ENCODE measurements at regions not wholly inside any gene's neighbourhood (a gene's known extent, or its start where the extent isn't known, plus 50 kb on each side); places are given as distances from the start of the nearest gene placed in this dataset.
"Not testable (repeated sequence)": the region's sequence is repeated elsewhere in the genome, so short reads cannot be mapped to it uniquely, and the experiment has no call there.

DNA sequence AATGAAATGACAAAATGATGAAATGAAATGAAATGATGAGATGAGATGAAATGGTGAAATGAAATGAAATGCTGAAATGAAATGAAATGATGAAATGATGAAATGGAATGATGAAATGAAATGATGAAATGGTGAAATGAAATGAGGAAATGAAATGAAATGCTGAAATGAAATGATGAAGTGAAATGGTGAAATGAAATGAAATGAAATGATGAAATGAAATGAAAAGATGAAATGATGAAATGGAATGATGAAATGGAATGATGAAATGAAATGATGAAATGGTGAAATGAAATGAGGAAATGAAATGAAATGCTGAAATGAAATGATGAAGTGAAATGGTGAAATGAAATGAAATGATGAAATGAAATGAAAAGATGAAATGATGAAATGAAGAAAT lies 2755.0 kb downstream of the RPIA start:
- H3K9me3 ChIP-seq (ENCODE audit: control insufficient read depth, insufficient read depth, low read depth, low read length); H3K4me3 ChIP-seq (ENCODE audit: low read depth, low read length); H3K4me1 ChIP-seq (ENCODE audit: control insufficient read depth, insufficient read depth, low read length); CTCF ChIA-PET; H3K27ac ChIP-seq (ENCODE audit: extremely low read depth, low read depth, low read length); POLR2A ChIA-PET; H3K36me3 ChIP-seq (ENCODE audit: control insufficient read depth in 2 of 2, insufficient read depth in 1 of 2, low read length in 2 of 2): not testable (repeated sequence)
- TF ChIP-seq ZNF544 (tag by site-specific recombination; IDR thresholded peaks at IDR 0.05) = peak; percentile 56; the same call in 1 of the 2 replicates
- TF ChIP-seq ZNF521 (tag by site-specific recombination; IDR thresholded peaks at IDR 0.05) = 0 out of 2 replicates have a peak, but pooled peaks have one; percentile 40
- TF ChIP-seq, protein P1, sequence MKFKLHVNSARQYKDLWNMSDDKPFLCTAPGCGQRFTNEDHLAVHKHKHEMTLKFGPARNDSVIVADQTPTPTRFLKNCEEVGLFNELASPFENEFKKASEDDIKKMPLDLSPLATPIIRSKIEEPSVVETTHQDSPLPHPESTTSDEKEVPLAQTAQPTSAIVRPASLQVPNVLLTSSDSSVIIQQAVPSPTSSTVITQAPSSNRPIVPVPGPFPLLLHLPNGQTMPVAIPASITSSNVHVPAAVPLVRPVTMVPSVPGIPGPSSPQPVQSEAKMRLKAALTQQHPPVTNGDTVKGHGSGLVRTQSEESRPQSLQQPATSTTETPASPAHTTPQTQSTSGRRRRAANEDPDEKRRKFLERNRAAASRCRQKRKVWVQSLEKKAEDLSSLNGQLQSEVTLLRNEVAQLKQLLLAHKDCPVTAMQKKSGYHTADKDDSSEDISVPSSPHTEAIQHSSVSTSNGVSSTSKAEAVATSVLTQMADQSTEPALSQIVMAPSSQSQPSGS (tag by site-specific recombination; IDR thresholded peaks at IDR 0.05; ENCODE audit: low read depth) = peak; percentile 74
- TF ChIP-seq PRDM1 (tag by site-specific recombination; IDR thresholded peaks at IDR 0.05) = peak; percentile 98

DNA sequence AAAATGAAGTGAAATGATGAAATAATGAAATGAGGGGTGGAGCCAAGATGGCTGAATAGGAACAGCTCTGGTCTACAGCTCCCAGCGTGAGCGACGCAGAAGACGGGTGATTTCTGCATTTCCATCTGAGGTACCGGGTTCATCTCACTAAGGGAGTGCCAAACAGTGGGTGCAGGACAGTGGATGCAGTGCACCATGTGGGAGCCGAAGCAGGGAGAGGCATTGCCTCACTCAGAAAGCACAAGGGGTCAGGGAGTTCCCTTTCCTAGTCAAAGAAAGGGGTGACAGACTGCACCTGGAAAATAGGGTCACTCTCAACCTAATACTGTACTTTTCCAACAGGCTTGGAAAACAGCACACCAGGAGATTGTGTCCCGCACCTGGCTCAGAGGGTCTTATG lies 2755.4 kb downstream of the RPIA start:
- CTCF ChIA-PET, POLR2A ChIA-PET: not testable (repeated sequence)

GRCh38 chr2:91447508-91447907 lies 2756.0 kb downstream of the RPIA start:
- H3K27ac ChIP-seq (ENCODE audit: extremely low read depth, low read depth, low read length); H3K4me3 ChIP-seq (ENCODE audit: low read depth, low read length); H3K9me3 ChIP-seq (ENCODE audit: control insufficient read depth, insufficient read depth, low read depth, low read length); CTCF ChIA-PET; H3K4me1 ChIP-seq (ENCODE audit: control insufficient read depth, insufficient read depth, low read length); H3K36me3 ChIP-seq (ENCODE audit: control insufficient read depth in 2 of 2, insufficient read depth in 1 of 2, low read length in 2 of 2); POLR2A ChIA-PET: not testable (repeated sequence)

More for the DNA sequence above, 2755.4 kb downstream of the RPIA start:
- not testable (repeated sequence) for H3K36me3 ChIP-seq (ENCODE audit: control insufficient read depth in 2 of 2, insufficient read depth in 1 of 2, low read length in 2 of 2); H3K4me3 ChIP-seq (ENCODE audit: low read depth, low read length); H3K9me3 ChIP-seq (ENCODE audit: control insufficient read depth, insufficient read depth, low read depth, low read length); H3K4me1 ChIP-seq (ENCODE audit: control insufficient read depth, insufficient read depth, low read length); H3K27ac ChIP-seq (ENCODE audit: extremely low read depth, low read depth, low read length)

- H3K9me3 ChIP-seq (ENCODE audit: control insufficient read depth, insufficient read depth, low read depth, low read length); POLR2A ChIA-PET; H3K4me3 ChIP-seq (ENCODE audit: low read depth, low read length); H3K36me3 ChIP-seq (ENCODE audit: control insufficient read depth in 2 of 2, insufficient read depth in 1 of 2, low read length in 2 of 2); H3K27ac ChIP-seq (ENCODE audit: extremely low read depth, low read depth, low read length); H3K4me1 ChIP-seq (ENCODE audit: control insufficient read depth, insufficient read depth, low read length); CTCF ChIA-PET: not testable (repeated sequence)
These were observed 2770.8 kb downstream of the RPIA start for GRCh38 chr2:91462292-91462691.

- H3K36me3 ChIP-seq (ENCODE audit: control insufficient read depth in 2 of 2, insufficient read depth in 1 of 2, low read length in 2 of 2); POLR2A ChIA-PET; H3K9me3 ChIP-seq (ENCODE audit: control insufficient read depth, insufficient read depth, low read depth, low read length); H3K27ac ChIP-seq (ENCODE audit: extremely low read depth, low read depth, low read length); CTCF ChIA-PET; H3K4me1 ChIP-seq (ENCODE audit: control insufficient read depth, insufficient read depth, low read length); H3K4me3 ChIP-seq (ENCODE audit: low read depth, low read length): not testable (repeated sequence)
These were observed 2771.5 kb downstream of the RPIA start for GRCh38 chr2:91463007-91463406.

- H3K4me3 ChIP-seq (ENCODE audit: low read depth, low read length); POLR2A ChIA-PET; H3K9me3 ChIP-seq (ENCODE audit: control insufficient read depth, insufficient read depth, low read depth, low read length); H3K4me1 ChIP-seq (ENCODE audit: control insufficient read depth, insufficient read depth, low read length); H3K36me3 ChIP-seq (ENCODE audit: control insufficient read depth in 2 of 2, insufficient read depth in 1 of 2, low read length in 2 of 2); H3K27ac ChIP-seq (ENCODE audit: extremely low read depth, low read depth, low read length); CTCF ChIA-PET: not testable (repeated sequence)
- TF ChIP-seq PRDM1 (tag by site-specific recombination; IDR thresholded peaks at IDR 0.05) (peak; percentile 67), ZNF366 (tag by site-specific recombination; conservative IDR thresholded peaks at IDR 0.05) (peak; percentile 49; the same call in 1 of the 2 replicates)
These were observed 2775.4 kb downstream of the RPIA start for GRCh38 chr2:91466780-91467363.

DNA sequence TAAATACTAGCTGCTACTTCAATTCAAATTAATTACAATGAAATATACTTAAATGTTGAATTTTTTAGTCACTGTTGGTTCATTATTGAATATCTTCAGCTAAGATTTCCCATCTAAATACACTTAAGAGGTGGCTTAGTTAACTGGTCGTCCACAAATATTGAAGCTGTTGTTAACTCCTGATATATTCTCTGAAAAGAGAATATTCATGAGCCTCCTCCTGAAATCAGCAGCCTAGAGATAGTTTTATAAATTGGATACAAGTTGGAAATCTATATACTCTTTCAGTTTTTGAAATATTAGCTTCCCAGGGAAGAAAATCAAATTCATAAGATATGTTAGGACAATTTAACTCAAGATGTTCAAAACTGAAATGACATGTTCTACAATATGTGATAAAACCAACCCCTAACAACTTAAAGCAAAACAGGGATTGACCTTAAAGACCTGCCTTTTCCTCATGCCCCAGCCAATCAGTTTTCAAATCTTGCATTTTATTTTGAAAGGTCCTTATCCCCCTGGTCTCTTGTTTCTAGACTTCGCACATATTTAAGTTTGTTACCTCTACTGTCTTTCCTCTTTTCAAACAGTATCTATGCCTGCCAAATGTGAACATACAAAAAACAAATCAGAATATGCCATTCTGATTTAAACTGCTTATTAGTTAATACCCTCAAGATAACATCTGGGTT lies 2784.9 kb downstream of the RPIA start:
- CTCF ChIA-PET; H3K9me3 ChIP-seq (ENCODE audit: control insufficient read depth, insufficient read depth, low read depth, low read length); H3K4me3 ChIP-seq (ENCODE audit: low read depth, low read length); POLR2A ChIA-PET; H3K36me3 ChIP-seq (ENCODE audit: control insufficient read depth in 2 of 2, insufficient read depth in 1 of 2, low read length in 2 of 2); H3K4me1 ChIP-seq (ENCODE audit: control insufficient read depth, insufficient read depth, low read length); H3K27ac ChIP-seq (ENCODE audit: extremely low read depth, low read depth, low read length): not testable (repeated sequence)

GRCh38 chr2:91476936-91477246 lies 2785.4 kb downstream of the RPIA start:
- H3K27ac ChIP-seq (ENCODE audit: extremely low read depth, low read depth, low read length); CTCF ChIA-PET; H3K4me1 ChIP-seq (ENCODE audit: control insufficient read depth, insufficient read depth, low read length); H3K9me3 ChIP-seq (ENCODE audit: control insufficient read depth, insufficient read depth, low read depth, low read length); H3K4me3 ChIP-seq (ENCODE audit: low read depth, low read length); H3K36me3 ChIP-seq (ENCODE audit: control insufficient read depth in 2 of 2, insufficient read depth in 1 of 2, low read length in 2 of 2); POLR2A ChIA-PET: not testable (repeated sequence)

GRCh38 chr2:91477291-91477690 lies 2785.8 kb downstream of the RPIA start:
- POLR2A ChIA-PET; H3K27ac ChIP-seq (ENCODE audit: extremely low read depth, low read depth, low read length); CTCF ChIA-PET; H3K9me3 ChIP-seq (ENCODE audit: control insufficient read depth, insufficient read depth, low read depth, low read length); H3K4me1 ChIP-seq (ENCODE audit: control insufficient read depth, insufficient read depth, low read length); H3K36me3 ChIP-seq (ENCODE audit: control insufficient read depth in 2 of 2, insufficient read depth in 1 of 2, low read length in 2 of 2): not testable (repeated sequence)
- H3K4me3 ChIP-seq (ENCODE audit: low read depth, low read length) = peak overlapping the region; percentile 48
